Neural cell (in vitro differentiated cells): ENCODE measurements at regions not wholly inside any gene's neighbourhood (a gene's known extent, or its start where the extent isn't known, plus 50 kb on each side); places are given as distances from the start of the nearest gene placed in this dataset.

Experiments
- EP300 ChIP-seq: fragments of 450-650 bp; conservative IDR thresholded peaks from 2 replicates; pipeline ENCODE4 v1.6.1; 2014; ENCODE audit warnings: antibody characterized with exemption, mild to moderate bottlenecking, moderate library complexity; ENCODE audit not compliant: poor library complexity, severe bottlenecking
- EZH2 ChIP-seq: fragments of 200-600, 300-800 bp; shearing (Covaris generic), sonication (generic); IDR thresholded peaks from 2 replicates; pipeline ENCODE4 v1.6.1; 2014; ENCODE audit warnings: antibody characterized with exemption, low read length, borderline replicate concordance, mild to moderate bottlenecking; ENCODE audit not compliant: insufficient read depth, poor library complexity, severe bottlenecking
- MXI1 ChIP-seq: fragments of 450-650 bp; conservative IDR thresholded peaks from 2 replicates; pipeline ENCODE4 v1.6.1; 2014; ENCODE audit warnings: antibody characterized with exemption, mild to moderate bottlenecking; ENCODE audit not compliant: poor library complexity, severe bottlenecking
- POLR2AphosphoS5 ChIP-seq: IDR thresholded peaks from 2 replicates; pipeline ENCODE4 v1.6.1; 2012
- RAD21 ChIP-seq: fragments of 450-650 bp; conservative IDR thresholded peaks from 2 replicates; pipeline ENCODE4 v1.6.1; 2014; ENCODE audit warnings: antibody characterized with exemption, mild to moderate bottlenecking, moderate library complexity
- TAF1 ChIP-seq: IDR thresholded peaks from 2 replicates; pipeline ENCODE4 v1.6.1; 2012; ENCODE audit warnings: low read depth
- TF ChIP-seq, protein P1 (sequence below): fragments of 450-650 bp; IDR thresholded peaks from 2 replicates; pipeline ENCODE4 v1.5.1; 2014; ENCODE audit warnings: antibody characterized with exemption, mild to moderate bottlenecking, moderate library complexity; ENCODE audit not compliant: poor library complexity, severe bottlenecking
- TF ChIP-seq, protein P2 (sequence below): IDR thresholded peaks from 2 replicates; pipeline ENCODE4 v1.6.1; 2012; ENCODE audit warnings: borderline replicate concordance

DNA sequence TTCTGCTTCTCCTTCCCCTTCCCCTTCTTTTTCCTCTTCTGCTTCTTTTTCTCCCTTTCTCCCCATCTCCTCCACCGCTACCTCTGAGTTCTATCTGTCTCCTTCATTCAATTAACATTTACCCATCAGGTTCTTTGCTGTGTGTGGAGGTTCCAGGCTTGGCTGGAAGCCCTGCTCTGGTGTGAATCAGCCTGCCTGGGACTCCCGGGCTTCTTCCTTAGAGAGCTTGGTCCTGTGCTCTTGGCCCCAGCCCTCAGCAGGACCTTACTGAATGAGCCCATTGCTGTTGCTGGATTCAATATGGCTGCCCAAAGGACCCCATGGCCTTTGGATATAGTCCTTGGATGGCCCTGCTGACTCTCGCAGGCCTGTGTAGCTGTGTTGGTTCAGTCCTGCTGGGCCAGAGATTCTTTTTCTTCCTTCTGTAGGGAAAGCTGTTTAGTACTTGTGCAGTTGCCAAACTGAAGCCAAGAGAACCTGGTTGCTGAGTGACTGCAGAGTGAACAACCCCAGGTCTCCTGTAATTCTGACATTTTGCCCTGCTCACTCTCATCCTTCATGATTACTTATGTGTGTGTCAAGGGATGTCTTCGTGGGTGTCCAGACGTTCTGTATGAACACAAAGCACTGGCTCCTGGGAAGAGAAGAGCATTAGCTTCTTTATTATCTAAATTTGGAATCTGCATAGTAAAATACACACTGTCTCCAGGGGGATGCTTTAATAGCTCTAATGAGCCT, 81.0 kb upstream of the ZBED5 start:
- no peak for TF ChIP-seq POLR2AphosphoS5
- no peak for TF ChIP-seq EP300
- TF ChIP-seq, protein P1, sequence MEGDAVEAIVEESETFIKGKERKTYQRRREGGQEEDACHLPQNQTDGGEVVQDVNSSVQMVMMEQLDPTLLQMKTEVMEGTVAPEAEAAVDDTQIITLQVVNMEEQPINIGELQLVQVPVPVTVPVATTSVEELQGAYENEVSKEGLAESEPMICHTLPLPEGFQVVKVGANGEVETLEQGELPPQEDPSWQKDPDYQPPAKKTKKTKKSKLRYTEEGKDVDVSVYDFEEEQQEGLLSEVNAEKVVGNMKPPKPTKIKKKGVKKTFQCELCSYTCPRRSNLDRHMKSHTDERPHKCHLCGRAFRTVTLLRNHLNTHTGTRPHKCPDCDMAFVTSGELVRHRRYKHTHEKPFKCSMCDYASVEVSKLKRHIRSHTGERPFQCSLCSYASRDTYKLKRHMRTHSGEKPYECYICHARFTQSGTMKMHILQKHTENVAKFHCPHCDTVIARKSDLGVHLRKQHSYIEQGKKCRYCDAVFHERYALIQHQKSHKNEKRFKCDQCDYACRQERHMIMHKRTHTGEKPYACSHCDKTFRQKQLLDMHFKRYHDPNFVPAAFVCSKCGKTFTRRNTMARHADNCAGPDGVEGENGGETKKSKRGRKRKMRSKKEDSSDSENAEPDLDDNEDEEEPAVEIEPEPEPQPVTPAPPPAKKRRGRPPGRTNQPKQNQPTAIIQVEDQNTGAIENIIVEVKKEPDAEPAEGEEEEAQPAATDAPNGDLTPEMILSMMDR, result no peak
- TF ChIP-seq TAF1, result no peak
- no peak for TF ChIP-seq MXI1
- TF ChIP-seq EZH2, result no peak
- TF ChIP-seq, protein P2, sequence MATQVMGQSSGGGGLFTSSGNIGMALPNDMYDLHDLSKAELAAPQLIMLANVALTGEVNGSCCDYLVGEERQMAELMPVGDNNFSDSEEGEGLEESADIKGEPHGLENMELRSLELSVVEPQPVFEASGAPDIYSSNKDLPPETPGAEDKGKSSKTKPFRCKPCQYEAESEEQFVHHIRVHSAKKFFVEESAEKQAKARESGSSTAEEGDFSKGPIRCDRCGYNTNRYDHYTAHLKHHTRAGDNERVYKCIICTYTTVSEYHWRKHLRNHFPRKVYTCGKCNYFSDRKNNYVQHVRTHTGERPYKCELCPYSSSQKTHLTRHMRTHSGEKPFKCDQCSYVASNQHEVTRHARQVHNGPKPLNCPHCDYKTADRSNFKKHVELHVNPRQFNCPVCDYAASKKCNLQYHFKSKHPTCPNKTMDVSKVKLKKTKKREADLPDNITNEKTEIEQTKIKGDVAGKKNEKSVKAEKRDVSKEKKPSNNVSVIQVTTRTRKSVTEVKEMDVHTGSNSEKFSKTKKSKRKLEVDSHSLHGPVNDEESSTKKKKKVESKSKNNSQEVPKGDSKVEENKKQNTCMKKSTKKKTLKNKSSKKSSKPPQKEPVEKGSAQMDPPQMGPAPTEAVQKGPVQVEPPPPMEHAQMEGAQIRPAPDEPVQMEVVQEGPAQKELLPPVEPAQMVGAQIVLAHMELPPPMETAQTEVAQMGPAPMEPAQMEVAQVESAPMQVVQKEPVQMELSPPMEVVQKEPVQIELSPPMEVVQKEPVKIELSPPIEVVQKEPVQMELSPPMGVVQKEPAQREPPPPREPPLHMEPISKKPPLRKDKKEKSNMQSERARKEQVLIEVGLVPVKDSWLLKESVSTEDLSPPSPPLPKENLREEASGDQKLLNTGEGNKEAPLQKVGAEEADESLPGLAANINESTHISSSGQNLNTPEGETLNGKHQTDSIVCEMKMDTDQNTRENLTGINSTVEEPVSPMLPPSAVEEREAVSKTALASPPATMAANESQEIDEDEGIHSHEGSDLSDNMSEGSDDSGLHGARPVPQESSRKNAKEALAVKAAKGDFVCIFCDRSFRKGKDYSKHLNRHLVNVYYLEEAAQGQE, result no peak
- TF ChIP-seq RAD21, result no peak
